WERI-Rb-1 (cell line): ENCODE measurements at regions not wholly inside any gene's neighbourhood (a gene's known extent, or its start where the extent isn't known, plus 50 kb on each side); places are given as distances from the start of the nearest gene placed in this dataset.

Experiments used
- DNase-seq: peaks from one replicate; pipeline ENCODE4 v3.0.0-alpha.2; 2020
- H3K27ac ChIP-seq: fragments of 250-450 bp; sonication (Bioruptor Pico); 2 replicates; pipeline ENCODE4 v1.5.1; 2020; ENCODE audit warnings: mild to moderate bottlenecking, moderate library complexity
- H3K27me3 ChIP-seq: fragments of 250-450 bp; sonication (Bioruptor Pico); 2 replicates; pipeline ENCODE4 v1.5.1; 2021; ENCODE audit warnings: mild to moderate bottlenecking, low read depth, moderate library complexity; ENCODE audit not compliant: insufficient read depth, severe bottlenecking
- H3K36me3 ChIP-seq: fragments of 250-450 bp; sonication (Bioruptor Pico); 2 replicates; pipeline ENCODE4 v1.5.1; 2020; ENCODE audit warnings: mild to moderate bottlenecking, moderate library complexity
- H3K4me3 ChIP-seq: 2 replicates; pipeline ENCODE4 v1.5.1; 2011; ENCODE audit warnings: low read depth, mild to moderate bottlenecking, control low read depth, low read length
- H3K9me3 ChIP-seq: fragments of 250-450 bp; sonication (Bioruptor Pico); 2 replicates; pipeline ENCODE4 v1.5.1; 2021; ENCODE audit warnings: mild to moderate bottlenecking, moderate library complexity; ENCODE audit not compliant: severe bottlenecking
- TF ChIP-seq, protein P1 (sequence below): IDR thresholded peaks from 2 replicates; pipeline ENCODE4 v1.5.1; 2011; ENCODE audit warnings: low read depth, mild to moderate bottlenecking, control low read depth, inconsistent platforms, low read length

DNA sequence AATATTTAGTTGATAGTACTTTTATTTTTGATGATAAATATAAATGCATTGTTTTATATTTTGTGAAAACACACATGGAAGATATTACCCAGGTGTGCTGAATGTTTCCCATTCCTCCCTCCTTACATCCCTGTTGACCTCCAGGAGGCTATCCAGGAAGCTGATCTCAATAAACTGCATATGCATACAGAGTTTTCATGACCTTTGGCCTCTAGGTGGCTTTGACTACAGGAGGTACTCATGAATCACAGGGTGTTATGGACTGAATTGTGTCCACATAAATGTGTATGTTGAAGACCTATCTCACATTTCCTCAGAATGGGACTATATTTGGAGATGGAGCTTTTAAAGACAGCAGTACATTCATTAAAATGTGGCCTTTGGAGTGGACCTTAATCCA, 914.9 kb upstream of the NCAM2 start:
- no peak overlapping the region for H3K4me3 ChIP-seq
- H3K9me3 ChIP-seq, result no peaks in the 10 kb centered on the region
- H3K27ac ChIP-seq, result no peak overlapping the region
- H3K36me3 ChIP-seq, result no peaks in the 10 kb centered on the region
- peaks cover 23% of the 10 kb centered on the region for H3K27me3 ChIP-seq
- TF ChIP-seq, protein P1, sequence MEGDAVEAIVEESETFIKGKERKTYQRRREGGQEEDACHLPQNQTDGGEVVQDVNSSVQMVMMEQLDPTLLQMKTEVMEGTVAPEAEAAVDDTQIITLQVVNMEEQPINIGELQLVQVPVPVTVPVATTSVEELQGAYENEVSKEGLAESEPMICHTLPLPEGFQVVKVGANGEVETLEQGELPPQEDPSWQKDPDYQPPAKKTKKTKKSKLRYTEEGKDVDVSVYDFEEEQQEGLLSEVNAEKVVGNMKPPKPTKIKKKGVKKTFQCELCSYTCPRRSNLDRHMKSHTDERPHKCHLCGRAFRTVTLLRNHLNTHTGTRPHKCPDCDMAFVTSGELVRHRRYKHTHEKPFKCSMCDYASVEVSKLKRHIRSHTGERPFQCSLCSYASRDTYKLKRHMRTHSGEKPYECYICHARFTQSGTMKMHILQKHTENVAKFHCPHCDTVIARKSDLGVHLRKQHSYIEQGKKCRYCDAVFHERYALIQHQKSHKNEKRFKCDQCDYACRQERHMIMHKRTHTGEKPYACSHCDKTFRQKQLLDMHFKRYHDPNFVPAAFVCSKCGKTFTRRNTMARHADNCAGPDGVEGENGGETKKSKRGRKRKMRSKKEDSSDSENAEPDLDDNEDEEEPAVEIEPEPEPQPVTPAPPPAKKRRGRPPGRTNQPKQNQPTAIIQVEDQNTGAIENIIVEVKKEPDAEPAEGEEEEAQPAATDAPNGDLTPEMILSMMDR, result no peak
- DNase-seq, result no peak

DNA sequence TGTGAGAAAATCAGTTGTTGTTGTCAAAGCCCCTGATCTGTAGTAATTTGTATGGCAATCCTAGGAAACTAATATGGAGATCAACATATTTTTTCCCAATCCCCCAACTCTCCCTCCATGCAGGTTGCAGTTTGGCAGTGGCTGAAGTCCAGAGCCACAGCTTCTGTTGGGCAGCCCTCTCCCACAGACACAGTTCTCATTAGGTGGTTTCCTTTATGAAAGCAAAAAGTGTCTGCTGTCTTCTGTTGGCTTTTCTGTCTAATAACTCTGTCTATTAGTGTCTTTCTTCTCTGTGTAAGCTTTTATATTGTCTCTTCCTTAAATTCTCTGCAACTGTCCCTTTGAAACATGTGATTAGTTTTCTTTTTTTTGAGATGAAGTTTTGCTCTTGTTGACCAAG, 914.3 kb upstream of the NCAM2 start:
- no peak overlapping the region for H3K27ac ChIP-seq
- no peak overlapping the region for H3K4me3 ChIP-seq
- no peaks in the 10 kb centered on the region for H3K36me3 ChIP-seq
- DNase-seq, result no peak
- H3K27me3 ChIP-seq, result peaks cover 22% of the 10 kb centered on the region
- TF ChIP-seq, protein P1, result no peak
- no peaks in the 10 kb centered on the region for H3K9me3 ChIP-seq

DNA sequence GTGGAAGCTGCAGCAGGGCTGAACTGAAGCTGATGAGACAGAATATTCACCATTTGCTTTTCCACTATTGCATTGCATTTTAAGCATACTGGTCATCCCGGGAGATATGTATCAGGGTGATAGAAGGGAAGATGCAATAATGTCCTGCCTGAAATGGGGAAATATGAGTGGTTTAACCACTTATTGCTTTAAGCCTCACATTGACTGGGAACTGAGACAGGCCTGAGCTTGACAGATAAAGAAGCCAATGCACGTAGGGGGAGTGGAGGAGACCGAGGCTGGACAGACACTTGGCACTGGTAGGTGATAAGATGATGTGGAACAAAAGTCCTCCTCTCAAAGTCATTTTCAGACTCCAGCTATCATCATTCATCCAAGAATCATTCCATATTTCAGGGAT, 911.7 kb upstream of the NCAM2 start:
- Histone ChIP-seq H3K36me3 (no peaks in the 10 kb centered on the region), H3K4me3 (no peak overlapping the region), H3K27me3 (peaks cover 34% of the 10 kb centered on the region), H3K27ac (no peak overlapping the region), H3K9me3 (no peaks in the 10 kb centered on the region)
- DNase-seq, result no peak
- TF ChIP-seq, protein P1, result no peak

DNA sequence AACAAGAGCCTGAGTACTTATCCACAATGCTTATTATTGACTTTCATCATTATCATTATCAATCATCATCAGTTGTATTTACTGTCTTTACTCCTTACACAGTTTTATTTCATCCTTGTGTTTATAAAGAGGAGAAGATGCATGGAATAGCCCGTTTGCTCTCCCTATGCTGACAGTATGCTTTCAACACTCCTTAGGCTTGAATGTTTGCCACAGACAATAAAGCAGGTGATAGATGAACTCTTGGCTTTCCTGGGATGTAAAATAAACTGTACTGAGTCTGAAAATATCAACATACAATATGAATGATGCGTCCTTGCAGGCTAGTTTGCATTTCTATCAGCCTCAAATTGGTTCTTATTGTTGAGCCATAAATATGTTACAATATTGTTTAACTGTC, 891.8 kb upstream of the NCAM2 start:
- Histone ChIP-seq H3K36me3 (no peaks in the 10 kb centered on the region), H3K27ac (no peak overlapping the region), H3K9me3 (no peaks in the 10 kb centered on the region), H3K4me3 (no peak overlapping the region), H3K27me3 (peaks cover 19% of the 10 kb centered on the region)
- TF ChIP-seq, protein P1, result no peak
- no peak for DNase-seq

DNA sequence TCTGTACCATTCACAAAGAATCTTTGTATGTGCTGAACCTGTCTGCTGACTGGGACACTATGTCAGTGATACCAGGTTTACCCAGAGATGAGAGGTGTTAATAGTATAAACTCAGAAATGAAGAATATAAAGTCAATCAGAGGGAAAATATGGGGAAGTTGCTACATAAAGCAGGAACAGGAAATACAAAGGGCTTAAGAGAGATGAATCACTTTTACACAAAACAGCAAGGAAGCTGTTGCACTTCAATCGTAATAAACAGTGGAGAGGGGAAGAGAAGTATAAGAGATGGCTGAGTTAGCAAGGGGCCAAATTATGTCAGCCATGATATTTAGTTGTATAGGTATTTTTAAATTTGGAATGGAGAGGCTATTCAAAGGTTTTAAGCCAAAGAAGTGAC, 890.2 kb upstream of the NCAM2 start:
- no peak for DNase-seq
- Histone ChIP-seq H3K4me3 (no peak overlapping the region), H3K27me3 (peaks cover 19% of the 10 kb centered on the region), H3K27ac (no peak overlapping the region), H3K36me3 (no peaks in the 10 kb centered on the region), H3K9me3 (no peaks in the 10 kb centered on the region)
- TF ChIP-seq, protein P1, result no peak

DNA sequence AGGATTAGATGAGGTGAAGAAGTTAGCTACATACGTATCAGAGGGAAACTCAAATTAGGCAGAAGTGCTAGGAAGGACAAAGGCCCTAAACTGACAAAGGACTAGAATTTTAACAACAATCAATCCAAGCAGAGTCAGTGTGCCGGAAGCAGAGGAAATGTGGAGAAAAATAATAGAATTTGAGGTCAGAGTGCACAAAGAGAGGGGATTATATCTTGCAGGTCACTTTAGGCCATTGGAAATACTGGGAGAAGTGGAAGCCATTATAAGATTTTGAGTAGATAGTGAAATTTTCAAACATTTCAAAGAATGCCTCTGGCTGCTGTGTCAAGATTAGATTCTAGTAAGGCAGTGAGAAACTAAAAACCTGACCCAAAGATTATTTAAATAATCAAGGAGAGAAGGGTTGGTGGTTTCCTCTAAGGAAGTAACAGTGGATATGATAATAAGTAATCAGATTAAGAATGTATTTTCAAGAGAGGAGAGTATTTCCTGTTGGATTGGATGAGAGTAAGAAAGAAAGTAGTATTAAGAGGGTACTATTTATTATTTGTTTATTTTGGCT, 889.2 kb upstream of the NCAM2 start:
- H3K27me3 ChIP-seq, result peaks cover 19% of the 10 kb centered on the region
- DNase-seq, result no peak
- TF ChIP-seq, protein P1, result no peak
- H3K27ac ChIP-seq, result no peak overlapping the region
- no peaks in the 10 kb centered on the region for H3K9me3 ChIP-seq
- H3K36me3 ChIP-seq, result no peaks in the 10 kb centered on the region
- H3K4me3 ChIP-seq, result no peak overlapping the region
